Tibial nerve (tissue), 4 donors: ENCODE measurements at regions not wholly inside any gene's neighbourhood (a gene's known extent, or its start where the extent isn't known, plus 50 kb on each side); places are given as distances from the start of the nearest gene placed in this dataset.

ENCODE experiments used
- DNase-seq, 2 donors: peaks; one replicate each; pipeline ENCODE4 v3.0.0-alpha.2; 2019; ENCODE audit warnings: low spot score in 2 of 2
- H3K27ac ChIP-seq, 4 donors: fragments of 200-600 bp; sonication (generic) in 3 of 4; one replicate each; pipeline ENCODE4 v1.5.1; 2017 to 2019; ENCODE audit warnings: mild to moderate bottlenecking in 1 of 4
- H3K27me3 ChIP-seq, 2 donors: fragments of 200-600 bp; sonication (generic) in 1 of 2; one replicate each; pipeline versions ENCODE4 v1.5.1 to v1.6.0; 2017 to 2019
- H3K36me3 ChIP-seq, 3 donors: fragments of 200-600 bp; sonication (generic); one replicate each; pipeline ENCODE4 v1.5.1; 2018 to 2019
- H3K4me1 ChIP-seq, 4 donors: fragments of 200-600 bp; sonication (generic) in 3 of 4; one replicate each; pipeline ENCODE4 v1.5.1; 2017 to 2019
- H3K4me3 ChIP-seq, 4 donors: fragments of 200-600 bp; sonication (generic) in 3 of 4; one replicate each; pipeline ENCODE4 v1.5.1; 2017 to 2019; ENCODE audit warnings: mild to moderate bottlenecking in 1 of 4, moderate library complexity in 1 of 4
- H3K9me3 ChIP-seq, 4 donors: fragments of 200-600 bp; sonication (generic) in 3 of 4; one replicate each; pipeline ENCODE4 v1.5.1; 2017 to 2019
- CTCF ChIP-seq, 5 experiments: fragments of 200-600 bp in 3 of 5; fragments of 450-650 bp in 2 of 5; sonication (generic) in 3 of 5; IDR thresholded peaks; one replicate each; pipeline ENCODE4 v1.5.1; 2016 to 2019; ENCODE audit warnings: antibody characterized with exemption in 5 of 5, mild to moderate bottlenecking in 3 of 5, moderate library complexity in 2 of 5
- EP300 ChIP-seq, 2 donors: sonication (generic); formaldehyde crosslinking; IDR thresholded peaks; one replicate each; pipeline ENCODE4 v1.6.1; 2017; ENCODE audit warnings: antibody characterized with exemption in 2 of 2, mild to moderate bottlenecking in 1 of 2
- POLR2A ChIP-seq, 2 donors: fragments of 450-650 bp; IDR thresholded peaks; one replicate each; pipeline ENCODE4 v1.6.1; 2017; ENCODE audit warnings: antibody characterized with exemption in 2 of 2, mild to moderate bottlenecking in 2 of 2, moderate library complexity in 2 of 2
- WGBS, 2 donors: methylation state at CpG; one replicate each; pipeline ENCODE4 v1.1.5; 2018; 5-methylcytosine and 5-hydroxymethylcytosine counted together

GRCh38 chr5:106907979-106908378 lies 762.8 kb downstream of the EFNA5 start:
- Histone ChIP-seq H3K9me3 (no peaks in the 10 kb centered on the region), H3K27me3 (no peaks in the 10 kb centered on the region), H3K4me1 (no peaks in the 10 kb centered on the region), H3K4me3 (no peak overlapping the region), H3K27ac (no peak overlapping the region), H3K36me3 (no peaks in the 10 kb centered on the region)
- no peak for DNase-seq
- no peak for TF ChIP-seq EP300 (IDR thresholded peaks at IDR 0.05)
- no peak for TF ChIP-seq CTCF (IDR thresholded peaks at IDR 0.05)
- TF ChIP-seq POLR2A (IDR thresholded peaks at IDR 0.05): no peak

GRCh38 chr5:106906199-106906598 lies 764.5 kb downstream of the EFNA5 start:
- no peaks in the 10 kb centered on the region for H3K36me3 ChIP-seq
- no peaks in the 10 kb centered on the region for H3K9me3 ChIP-seq
- H3K27ac ChIP-seq: no peak overlapping the region
- no peaks in the 10 kb centered on the region for H3K27me3 ChIP-seq
- no peak for TF ChIP-seq POLR2A (IDR thresholded peaks at IDR 0.05)
- TF ChIP-seq EP300 (IDR thresholded peaks at IDR 0.05): no peak
- TF ChIP-seq CTCF (IDR thresholded peaks at IDR 0.05): no peak
- H3K4me3 ChIP-seq: no peak overlapping the region
- 84 to 91% methylated on average over 2 of the region's 2 CpGs for WGBS, 2 donors
- no peak for DNase-seq
- H3K4me1 ChIP-seq: no peaks in the 10 kb centered on the region

DNA sequence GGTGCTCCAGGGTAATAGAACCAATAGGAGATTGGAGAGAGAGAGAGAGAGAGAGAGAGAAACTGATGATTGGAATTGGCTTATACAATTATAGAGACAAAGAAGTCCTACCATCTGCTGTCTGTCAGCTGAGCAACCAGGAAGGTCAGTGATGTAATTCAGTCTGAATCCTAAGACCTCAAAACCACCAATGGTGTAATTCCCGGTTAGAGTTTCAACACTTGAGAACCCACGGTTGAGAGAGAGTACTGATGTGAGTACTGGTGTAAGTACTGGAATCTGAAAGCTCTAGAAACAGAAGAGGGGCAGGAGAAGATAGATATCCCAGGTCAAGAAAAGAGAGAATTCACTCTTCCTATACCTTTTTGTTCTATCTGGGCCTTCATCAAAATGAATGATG lies 775.8 kb downstream of the EFNA5 start:
- DNase-seq: no peak
- Histone ChIP-seq H3K9me3 (no peaks in the 10 kb centered on the region), H3K4me1 (no peaks in the 10 kb centered on the region), H3K27me3 (no peaks in the 10 kb centered on the region), H3K27ac (no peak overlapping the region), H3K36me3 (no peaks in the 10 kb centered on the region), H3K4me3 (no peak overlapping the region)
- 55 to 59% methylated on average over 2 of the region's 2 CpGs for WGBS, 2 donors
- TF ChIP-seq POLR2A (IDR thresholded peaks at IDR 0.05): no peak
- no peak for TF ChIP-seq EP300 (IDR thresholded peaks at IDR 0.05)
- no peak for TF ChIP-seq CTCF (IDR thresholded peaks at IDR 0.05)

DNA sequence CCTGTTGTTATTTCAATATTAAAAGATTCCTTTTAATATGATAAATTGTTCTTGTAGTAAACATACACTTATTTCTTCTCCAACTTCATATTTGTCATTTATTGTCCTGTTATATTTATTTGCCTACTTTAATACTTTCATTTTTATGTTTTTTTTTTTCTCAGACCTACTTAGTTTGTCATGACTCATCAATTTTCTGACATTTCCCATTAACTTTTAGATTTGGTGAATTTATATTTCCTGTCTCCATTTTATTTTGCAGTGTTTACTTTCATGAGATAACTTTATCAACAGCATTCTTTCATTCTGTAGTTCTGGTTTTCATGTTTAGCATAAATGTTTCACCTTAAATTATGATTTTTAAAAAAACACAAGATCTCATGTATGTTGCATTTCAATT lies 788.7 kb downstream of the EFNA5 start:
- no peak for TF ChIP-seq CTCF (IDR thresholded peaks at IDR 0.05)
- no peak for TF ChIP-seq EP300 (IDR thresholded peaks at IDR 0.05)
- no peak for TF ChIP-seq POLR2A (IDR thresholded peaks at IDR 0.05)
- Histone ChIP-seq H3K4me3 (no peak overlapping the region), H3K36me3 (no peaks in the 10 kb centered on the region), H3K4me1 (no peaks in the 10 kb centered on the region), H3K27ac (no peak overlapping the region), H3K27me3 (no peaks in the 10 kb centered on the region), H3K9me3 (no peaks in the 10 kb centered on the region)
- no peak for DNase-seq

DNA sequence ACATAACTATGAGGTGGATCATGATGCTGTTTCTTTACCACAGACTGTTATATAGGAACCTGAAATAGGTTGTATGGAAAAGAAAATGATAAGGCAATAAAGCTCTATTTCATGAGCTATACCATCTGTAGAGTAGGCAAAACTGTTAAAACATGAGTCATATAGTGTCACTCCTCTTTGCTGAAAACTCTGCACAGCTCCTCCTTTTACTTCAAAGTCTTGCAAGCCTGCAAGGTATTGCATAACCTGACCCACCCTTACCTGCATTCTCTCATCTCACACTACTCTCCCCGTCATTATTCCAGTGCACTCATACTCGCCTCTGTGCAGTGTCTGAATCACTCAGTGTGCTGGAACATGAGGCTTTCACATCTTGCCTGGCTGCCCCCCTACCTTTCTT lies 790.1 kb downstream of the EFNA5 start:
- Histone ChIP-seq H3K9me3 (no peaks in the 10 kb centered on the region), H3K27ac (no peak overlapping the region), H3K27me3 (no peaks in the 10 kb centered on the region), H3K4me3 (no peak overlapping the region), H3K4me1 (no peaks in the 10 kb centered on the region), H3K36me3 (no peaks in the 10 kb centered on the region)
- DNase-seq: no peak
- 87 to 90% methylated on average over 2 of the region's 2 CpGs for WGBS, 2 donors
- TF ChIP-seq POLR2A (IDR thresholded peaks at IDR 0.05) (no peak), CTCF (IDR thresholded peaks at IDR 0.05) (no peak), EP300 (IDR thresholded peaks at IDR 0.05) (no peak)
